MM.1S (cell line): ENCODE measurements at regions not wholly inside any gene's neighbourhood (a gene's known extent, or its start where the extent isn't known, plus 50 kb on each side); places are given as distances from the start of the nearest gene placed in this dataset.

Experiments used
- DNase-seq: peaks from one replicate; pipeline ENCODE4 v3.0.0-alpha.2; 2015
- H2AFZ ChIP-seq: fragments of 300-600 bp; sonication (generic); 2 replicates; pipeline ENCODE4 v1.6.0; 2016; ENCODE audit warnings: antibody characterized with exemption, low read length
- H3F3A ChIP-seq: fragments of 300-600 bp; sonication (generic); 2 replicates; pipeline ENCODE4 v1.6.1; 2016; ENCODE audit warnings: mild to moderate bottlenecking, antibody characterized with exemption, low read length, moderate library complexity, mixed read lengths; ENCODE audit not compliant: insufficient read depth
- H3K27ac ChIP-seq: fragments of 300-600 bp; sonication (generic); 2 replicates; pipeline ENCODE4 v1.5.1; 2016; ENCODE audit warnings: mild to moderate bottlenecking, low read length
- H3K27me3 ChIP-seq: fragments of 300-600 bp; sonication (generic); replicated peaks from 2 replicates; pipeline ENCODE4 v1.6.0; 2016; ENCODE audit warnings: low read length; ENCODE audit not compliant: insufficient read depth
- H3K36me3 ChIP-seq: fragments of 300-600 bp; sonication (generic); replicated peaks from 2 replicates; pipeline ENCODE4 v1.6.1; 2016; ENCODE audit warnings: mild to moderate bottlenecking, low read length, mixed read lengths; ENCODE audit not compliant: insufficient read depth
- H3K4me1 ChIP-seq: fragments of 300-600 bp; sonication (generic); 2 replicates; pipeline ENCODE4 v1.6.1; 2016; ENCODE audit warnings: low read length, mixed read lengths
- H3K4me2 ChIP-seq: fragments of 300-600 bp; sonication (generic); 2 replicates; pipeline ENCODE4 v1.6.0; 2016; ENCODE audit warnings: low read depth, low read length
- H3K4me3 ChIP-seq: fragments of 300-600 bp; sonication (generic); 2 replicates; pipeline ENCODE4 v1.5.1; 2016; ENCODE audit warnings: low read length, mixed read lengths
- H3K79me2 ChIP-seq: fragments of 300-600 bp; sonication (generic); 2 replicates; pipeline ENCODE4 v1.6.1; 2016; ENCODE audit warnings: mixed run types, low read length, mixed read lengths
- H3K9ac ChIP-seq: fragments of 300-600 bp; sonication (generic); 2 replicates; pipeline ENCODE4 v1.6.1; 2016; ENCODE audit warnings: low read length, mixed read lengths
- H3K9me2 ChIP-seq: fragments of 300-600 bp; sonication (generic); replicated peaks from 2 replicates; pipeline ENCODE4 v1.6.1; 2016; ENCODE audit warnings: mild to moderate bottlenecking, low read length, mixed read lengths; ENCODE audit not compliant: insufficient read depth
- H3K9me3 ChIP-seq: fragments of 300-600 bp; sonication (generic); replicated peaks from 2 replicates; pipeline ENCODE4 v1.6.1; 2016; ENCODE audit warnings: mild to moderate bottlenecking, low read length, mixed read lengths; ENCODE audit not compliant: insufficient read depth
- H4K20me1 ChIP-seq: fragments of 300-600 bp; sonication (generic); 2 replicates; pipeline ENCODE4 v1.6.1; 2016; ENCODE audit warnings: mild to moderate bottlenecking, low read length, moderate library complexity, mixed read lengths; ENCODE audit not compliant: insufficient read depth
- CTCF ChIP-seq: fragments of 300-600 bp; sonication (generic); IDR thresholded peaks from 2 replicates; pipeline ENCODE4 v1.5.1; 2016; ENCODE audit warnings: antibody characterized with exemption, low read length, mixed read lengths
- EZH2 ChIP-seq: fragments of 300-600 bp; sonication (generic); optimal IDR thresholded peaks from 2 replicates; pipeline ENCODE3; 2017; ENCODE audit warnings: low read depth, mild to moderate bottlenecking, antibody characterized with exemption, low read length, mixed read lengths
- EZH2phosphoT487 ChIP-seq: fragments of 300-600 bp; sonication (generic); IDR thresholded peaks from 2 replicates; pipeline ENCODE4 v1.6.1; 2018; ENCODE audit warnings: antibody characterized with exemption, low read length

DNA sequence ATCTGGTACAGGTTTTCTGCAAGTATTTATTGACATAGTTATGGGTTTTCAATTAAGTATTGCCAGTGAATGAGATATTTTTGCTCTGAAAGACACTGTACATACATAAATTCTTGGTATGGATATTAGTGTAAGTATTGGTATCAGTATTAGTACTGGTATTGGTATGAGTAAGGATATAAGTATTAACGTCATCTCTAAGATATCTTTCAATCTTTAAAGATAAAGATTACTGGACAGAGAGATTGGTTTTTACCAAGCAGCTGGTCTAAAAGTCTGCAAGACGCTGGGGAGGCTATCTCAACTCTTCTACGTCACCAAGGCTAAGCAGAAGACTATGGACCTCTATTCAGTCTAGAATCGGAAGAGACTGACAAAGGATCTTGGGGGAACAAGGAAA lies 234.5 kb downstream of the NXPE2 start:
- no peak overlapping the region for H3K4me2 ChIP-seq

GRCh38 chr11:114914231-114915005 lies 236.1 kb downstream of the NXPE2 start:
- no peaks in the 10 kb centered on the region for H4K20me1 ChIP-seq

More for the DNA sequence above, 234.5 kb downstream of the NXPE2 start:
- Histone ChIP-seq H3K4me3 (no peak overlapping the region), H3K4me1 (no peaks in the 10 kb centered on the region), H3F3A (no peaks in the 10 kb centered on the region), H3K9ac (no peak overlapping the region), H4K20me1 (no peaks in the 10 kb centered on the region), H2AFZ (no peak overlapping the region), H3K9me2 (no peaks in the 10 kb centered on the region), H3K27me3 (no peaks in the 10 kb centered on the region), H3K36me3 (no peaks in the 10 kb centered on the region), H3K27ac (no peak overlapping the region), H3K79me2 (no peaks in the 10 kb centered on the region), H3K9me3 (no peaks in the 10 kb centered on the region)
- no peak for DNase-seq
- TF ChIP-seq CTCF = no peak
- no peak for TF ChIP-seq EZH2
- no peak for TF ChIP-seq EZH2phosphoT487

DNA sequence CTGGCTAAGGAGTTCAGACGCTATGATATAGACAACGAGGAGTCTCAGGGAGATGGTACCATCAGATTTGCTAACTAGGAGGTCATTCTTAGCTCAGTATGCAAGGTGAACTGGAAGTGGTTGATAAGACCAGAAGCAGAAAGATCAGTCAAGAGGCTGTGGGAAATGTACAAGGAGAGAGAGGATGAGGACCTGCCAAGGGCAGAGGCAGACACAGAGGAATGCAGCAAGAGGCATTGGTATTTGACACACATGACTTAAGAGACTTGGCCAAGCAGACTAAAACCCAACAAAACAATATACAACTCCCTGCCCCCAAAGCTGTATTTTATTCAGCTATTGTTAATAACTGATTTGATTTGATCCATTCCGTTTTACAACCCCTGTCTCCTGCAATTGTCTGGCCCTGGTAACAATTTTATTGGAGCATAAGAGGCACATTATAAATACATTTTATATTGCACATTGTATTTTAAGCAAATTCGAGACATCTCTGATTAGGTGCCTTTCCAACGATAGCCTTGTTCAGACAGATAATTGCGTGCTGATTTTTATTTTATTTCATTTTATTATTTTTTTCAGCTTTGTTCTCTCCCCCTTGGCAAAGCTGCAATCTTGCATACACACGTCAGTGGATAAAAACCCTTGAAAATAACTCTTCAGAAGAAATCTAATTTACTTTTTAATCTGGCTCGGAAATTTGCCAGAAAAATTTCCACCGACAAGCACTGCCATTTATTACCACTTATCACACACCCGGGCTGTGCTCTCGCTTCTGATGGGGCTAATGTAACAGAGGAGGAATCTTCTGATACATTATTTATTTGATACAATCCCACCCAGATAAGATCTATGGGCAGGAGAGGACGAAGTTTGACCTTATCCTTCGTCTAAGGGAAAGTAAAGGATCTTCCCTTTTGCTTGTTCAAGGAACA lies 237.8 kb downstream of the NXPE2 start:
- Histone ChIP-seq H3K4me3 (no peak overlapping the region), H3K9me3 (no peaks in the 10 kb centered on the region), H3K27me3 (no peaks in the 10 kb centered on the region), H3K9ac (no peak overlapping the region), H3K36me3 (no peaks in the 10 kb centered on the region), H3F3A (no peaks in the 10 kb centered on the region), H3K9me2 (no peaks in the 10 kb centered on the region), H2AFZ (no peak overlapping the region), H3K4me1 (no peaks in the 10 kb centered on the region), H3K27ac (no peak overlapping the region), H4K20me1 (no peaks in the 10 kb centered on the region), H3K79me2 (no peaks in the 10 kb centered on the region), H3K4me2 (no peak overlapping the region)
- TF ChIP-seq EZH2 (no peak), CTCF (no peak)
- no peak for DNase-seq

More at GRCh38 chr11:114914231-114915005, 236.1 kb downstream of the NXPE2 start:
- Histone ChIP-seq H3K9me3 (no peaks in the 10 kb centered on the region), H3K4me1 (no peaks in the 10 kb centered on the region), H3K9me2 (no peaks in the 10 kb centered on the region), H3K36me3 (no peaks in the 10 kb centered on the region), H3K79me2 (no peaks in the 10 kb centered on the region), H3K4me2 (no peak overlapping the region), H3K27me3 (no peaks in the 10 kb centered on the region), H2AFZ (no peak overlapping the region), H3K27ac (no peak overlapping the region), H3F3A (no peaks in the 10 kb centered on the region), H3K9ac (no peak overlapping the region), H3K4me3 (no peak overlapping the region)
- TF ChIP-seq EZH2phosphoT487 (no peak), CTCF (no peak), EZH2 (no peak)
- DNase-seq = no peak
